ENCODE measurements at regions not wholly inside any gene's neighbourhood (a gene's known extent, or its start where the extent isn't known, plus 50 kb on each side); places are given as distances from the start of the nearest gene placed in this dataset.

- Histone ChIP-seq H3K4me1 (peaks cover 0 to 12% (median 8%) of the 10 kb centered on the region in 10 experiments; a peak in 8 of 20 replicates), H3K9me3 (replicated peaks in 1 of 11) (no peaks in the 10 kb centered on the region), H3K27me3 (no peaks in the 10 kb centered on the region), H4K20me1 (no peaks in the 10 kb centered on the region), H3K9ac (no peak overlapping the region), H3K27ac (no peak overlapping the region), H3K36me3 (no peaks in the 10 kb centered on the region), H3K4me2 (no peak overlapping the region), H3K4me3 (no peak overlapping the region)
- TF ChIP-seq Cebpa-rat (IDR thresholded peaks at IDR 0.05), result no peak
These were observed 296.5 kb downstream of the THBS2 start for GRCh38 chr6:168956884-168957730.

GRCh38 chr6:168956141-168956838 lies 297.4 kb downstream of the THBS2 start:
- TF ChIP-seq Cebpa-rat (IDR thresholded peaks at IDR 0.05), result no peak
- Histone ChIP-seq H3K4me1 (peaks cover 0 to 12% (median 8%) of the 10 kb centered on the region in 10 experiments; a peak in 8 of 20 replicates), H3K4me2 (no peak overlapping the region), H3K9ac (no peak overlapping the region), H4K20me1 (no peaks in the 10 kb centered on the region), H3K4me3 (no peak overlapping the region), H3K36me3 (no peaks in the 10 kb centered on the region), H3K9me3 (replicated peaks in 1 of 11) (no peaks in the 10 kb centered on the region), H3K27ac (no peak overlapping the region), H3K27me3 (no peaks in the 10 kb centered on the region)

GRCh38 chr6:168953461-168953860 lies 300.2 kb downstream of the THBS2 start:
- H3K4me3 ChIP-seq, result no peak overlapping the region
- no peaks in the 10 kb centered on the region for H3K27me3 ChIP-seq
- H3K4me1 ChIP-seq, result no peaks in the 10 kb centered on the region
- no peak overlapping the region for H3K4me2 ChIP-seq
- TF ChIP-seq Cebpa-rat (IDR thresholded peaks at IDR 0.05), result no peak
- no peaks in the 10 kb centered on the region for H3K36me3 ChIP-seq
- H3K9ac ChIP-seq, result no peak overlapping the region
- no peak overlapping the region for H3K27ac ChIP-seq
- no peaks in the 10 kb centered on the region for H3K9me3 ChIP-seq (replicated peaks in 1 of 11)
- 0 out of 22 replicates have a peak, but pooled peaks cover 0 to 5% (median 0%) of the 10 kb centered on the region in 11 experiments for H4K20me1 ChIP-seq

- no peaks in the 10 kb centered on the region for H3K4me1 ChIP-seq
- no peak overlapping the region for H3K4me2 ChIP-seq
- H3K27me3 ChIP-seq, result no peaks in the 10 kb centered on the region
- TF ChIP-seq Cebpa-rat (IDR thresholded peaks at IDR 0.05), result no peak
- no peak overlapping the region for H3K9ac ChIP-seq
- H4K20me1 ChIP-seq, result 0 out of 22 replicates have a peak, but pooled peaks cover 0 to 5% (median 0%) of the 10 kb centered on the region in 11 experiments
- H3K36me3 ChIP-seq, result no peaks in the 10 kb centered on the region
- H3K4me3 ChIP-seq, result no peak overlapping the region
- H3K9me3 ChIP-seq (replicated peaks in 1 of 11), result no peaks in the 10 kb centered on the region
- H3K27ac ChIP-seq, result no peak overlapping the region
These were observed 302.4 kb downstream of the THBS2 start for GRCh38 chr6:168951217-168951616.

- Histone ChIP-seq H3K4me3 (no peak overlapping the region), H3K27ac (no peak overlapping the region), H3K9me3 (replicated peaks in 1 of 11) (no peaks in the 10 kb centered on the region), H3K9ac (no peak overlapping the region), H3K4me1 (no peaks in the 10 kb centered on the region), H3K27me3 (no peaks in the 10 kb centered on the region), H4K20me1 (0 out of 22 replicates have a peak, but pooled peaks cover 0 to 5% (median 0%) of the 10 kb centered on the region in 11 experiments), H3K4me2 (no peak overlapping the region), H3K36me3 (no peaks in the 10 kb centered on the region)
- TF ChIP-seq Cebpa-rat (IDR thresholded peaks at IDR 0.05), result no peak
These were observed 302.8 kb downstream of the THBS2 start for GRCh38 chr6:168950858-168951214.

- no peaks in the 10 kb centered on the region for H3K27me3 ChIP-seq
These were observed 303.4 kb downstream of the THBS2 start for GRCh38 chr6:168949981-168950857.

GRCh38 chr6:168948990-168949531 lies 304.6 kb downstream of the THBS2 start:
- no peak for TF ChIP-seq Cebpa-rat (IDR thresholded peaks at IDR 0.05)
- Histone ChIP-seq H3K4me3 (no peak overlapping the region), H3K4me1 (no peaks in the 10 kb centered on the region), H3K9me3 (replicated peaks in 1 of 11) (no peaks in the 10 kb centered on the region), H3K36me3 (no peaks in the 10 kb centered on the region), H3K9ac (no peak overlapping the region), H4K20me1 (0 out of 22 replicates have a peak, but pooled peaks cover 0 to 5% (median 0%) of the 10 kb centered on the region in 11 experiments), H3K4me2 (no peak overlapping the region), H3K27ac (no peak overlapping the region), H3K27me3 (no peaks in the 10 kb centered on the region)

More at GRCh38 chr6:168949981-168950857, 303.4 kb downstream of the THBS2 start:
- Histone ChIP-seq H4K20me1 (0 out of 22 replicates have a peak, but pooled peaks cover 0 to 5% (median 0%) of the 10 kb centered on the region in 11 experiments), H3K27ac (no peak overlapping the region), H3K4me1 (no peaks in the 10 kb centered on the region), H3K4me2 (no peak overlapping the region), H3K9ac (no peak overlapping the region), H3K9me3 (replicated peaks in 1 of 11) (no peaks in the 10 kb centered on the region), H3K4me3 (no peak overlapping the region), H3K36me3 (no peaks in the 10 kb centered on the region)
- TF ChIP-seq Cebpa-rat (IDR thresholded peaks at IDR 0.05), result no peak

- Histone ChIP-seq H3K36me3 (no peaks in the 10 kb centered on the region), H3K4me3 (no peak overlapping the region), H4K20me1 (0 out of 22 replicates have a peak, but pooled peaks cover 0 to 5% (median 0%) of the 10 kb centered on the region in 11 experiments), H3K9ac (no peak overlapping the region), H3K4me2 (no peak overlapping the region), H3K4me1 (no peaks in the 10 kb centered on the region), H3K9me3 (replicated peaks in 1 of 11) (no peaks in the 10 kb centered on the region), H3K27ac (no peak overlapping the region), H3K27me3 (no peaks in the 10 kb centered on the region)
- TF ChIP-seq Cebpa-rat (IDR thresholded peaks at IDR 0.05), result no peak
These were observed 305.6 kb downstream of the THBS2 start for GRCh38 chr6:168948002-168948401.

Measured in BLaER1 treated with 17β-estradiol and CSF1 and Interleukin-3, amounts not matched to agents 10 nM and 100 nM (cell line).